ENCODE measurements at regions not wholly inside any gene's neighbourhood (a gene's known extent, or its start where the extent isn't known, plus 50 kb on each side); places are given as distances from the start of the nearest gene placed in this dataset.

GRCh38 chr9:18357321-18357720, 116.6 kb upstream of the ADAMTSL1 start:
- no peak overlapping the region for H3K4me3 ChIP-seq (ENCODE audit: low read depth, low read length)
- TF ChIP-seq CTCF (IDR thresholded peaks at IDR 0.05; ENCODE audit: low read depth, low read length, missing control alignments), result no peak
- no peak for DNase-seq (ENCODE audit: low read depth)

GRCh38 chr9:18358325-18358724, 115.6 kb upstream of the ADAMTSL1 start:
- no peak for DNase-seq (ENCODE audit: low read depth)
- no peak for TF ChIP-seq CTCF (IDR thresholded peaks at IDR 0.05; ENCODE audit: low read depth, low read length, missing control alignments)
- no peak overlapping the region for H3K4me3 ChIP-seq (ENCODE audit: low read depth, low read length)

- TF ChIP-seq CTCF (IDR thresholded peaks at IDR 0.05; ENCODE audit: low read depth, low read length, missing control alignments), result no peak
- no peak for DNase-seq (ENCODE audit: low read depth)
These were observed 114.6 kb upstream of the ADAMTSL1 start for GRCh38 chr9:18359335-18359734.

GRCh38 chr9:18360005-18360404, 113.9 kb upstream of the ADAMTSL1 start:
- no peak for TF ChIP-seq CTCF (IDR thresholded peaks at IDR 0.05; ENCODE audit: low read depth, low read length, missing control alignments)
- DNase-seq (ENCODE audit: low read depth), result no peak
- no peak overlapping the region for H3K4me3 ChIP-seq (ENCODE audit: low read depth, low read length)

More at GRCh38 chr9:18359335-18359734, 114.6 kb upstream of the ADAMTSL1 start:
- H3K4me3 ChIP-seq (ENCODE audit: low read depth, low read length), result no peak overlapping the region

GRCh38 chr9:18361646-18362045, 112.3 kb upstream of the ADAMTSL1 start:
- H3K4me3 ChIP-seq (ENCODE audit: low read depth, low read length), result no peak overlapping the region
- no peak for DNase-seq (ENCODE audit: low read depth)
- no peak for TF ChIP-seq CTCF (IDR thresholded peaks at IDR 0.05; ENCODE audit: low read depth, low read length, missing control alignments)

GRCh38 chr9:18362166-18362565, 111.8 kb upstream of the ADAMTSL1 start:
- no peak for DNase-seq (ENCODE audit: low read depth)
- no peak for TF ChIP-seq CTCF (IDR thresholded peaks at IDR 0.05; ENCODE audit: low read depth, low read length, missing control alignments)
- no peak overlapping the region for H3K4me3 ChIP-seq (ENCODE audit: low read depth, low read length)

GRCh38 chr9:18362901-18363685, 110.9 kb upstream of the ADAMTSL1 start:
- TF ChIP-seq CTCF (IDR thresholded peaks at IDR 0.05; ENCODE audit: low read depth, low read length, missing control alignments), result no peak
- no peak for DNase-seq (ENCODE audit: low read depth)
- no peak overlapping the region for H3K4me3 ChIP-seq (ENCODE audit: low read depth, low read length)
